H9 (cell line): ENCODE measurements at regions not wholly inside any gene's neighbourhood (a gene's known extent, or its start where the extent isn't known, plus 50 kb on each side); places are given as distances from the start of the nearest gene placed in this dataset.

ENCODE experiments used
- DNase-seq: peaks from one replicate; pipeline ENCODE4 v3.0.0-alpha.2; 2017
- H2AFZ ChIP-seq: one replicate; pipeline ENCODE4 v1.6.1; 2013; ENCODE audit warnings: mild to moderate bottlenecking, low read length, control low read depth, moderate library complexity
- H2AK5ac ChIP-seq: 2 replicates; pipeline ENCODE4 v1.6.1; 2013; ENCODE audit warnings: low read length, control low read depth, mixed read lengths; ENCODE audit not compliant: insufficient read length
- H2BK120ac ChIP-seq: one replicate; pipeline ENCODE4 v1.6.1; 2013; ENCODE audit warnings: low read depth, mild to moderate bottlenecking, low read length, control low read depth, inconsistent platforms; ENCODE audit not compliant: poor library complexity, severe bottlenecking
- H2BK12ac ChIP-seq: 2 replicates; pipeline ENCODE4 v1.6.1; 2013; ENCODE audit warnings: low read length, control low read depth, mixed read lengths, low read depth; ENCODE audit not compliant: insufficient read length
- H2BK15ac ChIP-seq: 2 replicates; pipeline ENCODE4 v1.6.1; 2013; ENCODE audit warnings: low read depth, low read length, control low read depth
- H2BK20ac ChIP-seq: one replicate; pipeline ENCODE4 v1.6.1; 2013; ENCODE audit warnings: low read depth, mild to moderate bottlenecking, low read length, control low read depth, inconsistent platforms; ENCODE audit not compliant: poor library complexity, severe bottlenecking
- H2BK5ac ChIP-seq: 2 replicates; pipeline ENCODE4 v1.6.1; 2013; ENCODE audit warnings: low read length, control low read depth, mixed read lengths; ENCODE audit not compliant: insufficient read length
- H3K14ac ChIP-seq: 2 replicates; pipeline ENCODE4 v1.6.1; 2013; ENCODE audit warnings: low read length, control low read depth; ENCODE audit not compliant: insufficient read depth
- H3K18ac ChIP-seq: 2 replicates; pipeline ENCODE4 v1.6.1; 2013; ENCODE audit warnings: low read depth, mild to moderate bottlenecking, mixed read lengths, low read length, control low read depth; ENCODE audit not compliant: insufficient read length
- H3K23ac ChIP-seq: 2 replicates; pipeline ENCODE4 v1.6.1; 2013; ENCODE audit warnings: low read length, control low read depth, mixed read lengths, low read depth; ENCODE audit not compliant: insufficient read length
- H3K23me2 ChIP-seq: 2 replicates; pipeline ENCODE4 v1.6.1; 2013; ENCODE audit warnings: low read depth, mild to moderate bottlenecking, mixed read lengths, low read length, control low read depth; ENCODE audit not compliant: insufficient read length, poor library complexity, severe bottlenecking
- H3K27ac ChIP-seq: 2 replicates; pipeline ENCODE4 v1.5.1; 2013; ENCODE audit warnings: low read length, control low read depth, mixed read lengths, low read depth; ENCODE audit not compliant: insufficient read length
- H3K27me3 ChIP-seq: 2 replicates; pipeline ENCODE4 v1.6.1; 2013; ENCODE audit warnings: low read length, control low read depth, inconsistent platforms; ENCODE audit not compliant: insufficient read depth
- H3K4ac ChIP-seq: 2 replicates; pipeline ENCODE4 v1.6.1; 2013; ENCODE audit warnings: low read depth, mild to moderate bottlenecking, control low read depth, inconsistent platforms, low read length, moderate library complexity
- H3K4me1 ChIP-seq: 2 replicates; pipeline ENCODE4 v1.6.1; 2013; ENCODE audit warnings: low read length, control low read depth, inconsistent platforms; ENCODE audit not compliant: insufficient read depth
- H3K4me2 ChIP-seq: 2 replicates; pipeline ENCODE4 v1.6.1; 2013; ENCODE audit warnings: low read length, control low read depth, mixed read lengths; ENCODE audit not compliant: insufficient read length, insufficient read depth
- H3K56ac ChIP-seq: 2 replicates; pipeline ENCODE4 v1.6.1; 2013; ENCODE audit warnings: low read depth, mild to moderate bottlenecking, mixed read lengths, low read length, control low read depth; ENCODE audit not compliant: insufficient read length
- H3K79me1 ChIP-seq: 2 replicates; pipeline ENCODE4 v1.6.1; 2013; ENCODE audit warnings: low read depth, mild to moderate bottlenecking, moderate library complexity, low read length, control low read depth, inconsistent platforms; ENCODE audit not compliant: insufficient read depth, poor library complexity, severe bottlenecking
- H3K79me2 ChIP-seq: 2 replicates; pipeline ENCODE4 v1.6.1; 2013; ENCODE audit warnings: low read length, control low read depth, inconsistent platforms; ENCODE audit not compliant: insufficient read depth
- H3K9ac ChIP-seq: 2 replicates; pipeline ENCODE4 v1.6.1; 2013; ENCODE audit warnings: low read length, control low read depth, mixed read lengths; ENCODE audit not compliant: insufficient read length; ENCODE audit errors: extremely low read depth
- H3K9me3 ChIP-seq: one replicate; pipeline ENCODE4 v1.6.1; 2013; ENCODE audit warnings: low read depth, low read length, inconsistent platforms; ENCODE audit not compliant: control insufficient read depth
- H3T11ph ChIP-seq: one replicate; pipeline ENCODE4 v1.6.1; 2013; ENCODE audit warnings: mild to moderate bottlenecking, low read length, control low read depth, inconsistent platforms
- H4K20me1 ChIP-seq: one replicate; pipeline ENCODE4 v1.6.1; 2013; ENCODE audit not compliant: control insufficient read depth, insufficient read length, insufficient read depth
- H4K5ac ChIP-seq: 2 replicates; pipeline ENCODE4 v1.6.1; 2013; ENCODE audit warnings: low read depth, mild to moderate bottlenecking, mixed read lengths, low read length, control low read depth; ENCODE audit not compliant: insufficient read length
- H4K8ac ChIP-seq: replicated peaks from 2 replicates; pipeline ENCODE4 v1.6.1; 2013; ENCODE audit warnings: low read length, control low read depth, mixed read lengths, low read depth; ENCODE audit not compliant: insufficient read length
- H4K91ac ChIP-seq: 2 replicates; pipeline ENCODE4 v1.6.1; 2013; ENCODE audit warnings: low read depth, mild to moderate bottlenecking, moderate library complexity, mixed read lengths, low read length, control low read depth; ENCODE audit not compliant: insufficient read length
- H3K27ac Mint-ChIP-seq, 3 experiments: 2 replicates in 2 of 3; 3 replicates in 1 of 3; pipeline ENCODE4 v1.8.0; 2020 to 2021; ENCODE audit warnings: mixed read lengths in 3 of 3, mild to moderate bottlenecking in 1 of 3, moderate library complexity in 1 of 3
- H3K27me3 Mint-ChIP-seq: 2 replicates; pipeline ENCODE4 v1.8.0; 2021; ENCODE audit warnings: low read depth, mild to moderate bottlenecking, moderate library complexity, mixed read lengths
- H3K36me3 Mint-ChIP-seq, 3 experiments: 2 replicates in 2 of 3; 3 replicates in 1 of 3; pipeline ENCODE4 v1.8.0; 2020 to 2021; ENCODE audit warnings: low read depth in 3 of 3, mixed read lengths in 3 of 3; ENCODE audit not compliant: insufficient read depth in 1 of 3
- H3K4me1 Mint-ChIP-seq, 2 experiments: 2 replicates each; pipeline ENCODE4 v1.8.0; 2020; ENCODE audit warnings: mixed read lengths in 2 of 2
- H3K4me3 Mint-ChIP-seq, 2 experiments: 2 replicates in 1 of 2; 3 replicates in 1 of 2; pipeline ENCODE4 v1.8.0; 2020 to 2021; ENCODE audit warnings: mild to moderate bottlenecking in 2 of 2, mixed read lengths in 2 of 2, moderate library complexity in 1 of 2
- H3K9me3 Mint-ChIP-seq, 2 experiments: 2 replicates in 1 of 2; 3 replicates in 1 of 2; pipeline ENCODE4 v1.8.0; 2020; ENCODE audit warnings: mild to moderate bottlenecking in 2 of 2, mixed read lengths in 2 of 2, moderate library complexity in 1 of 2
- CTCF ChIP-seq: fragments of 200-600 bp; sonication (generic); conservative IDR thresholded peaks from 3 replicates; pipeline ENCODE4 v1.8.0; 2021; ENCODE audit warnings: antibody characterized with exemption, mild to moderate bottlenecking
- WGBS: extraction: QIAGEN DNeasy Blood & Tissue Kit; methylation state at CpG from one replicate; pipeline ENCODE4 v1.1.7; 2013; ENCODE audit warnings: missing lambda C conversion rate, low lambda C conversion rate, mixed read lengths; ENCODE audit not compliant: insufficient read length; ENCODE audit errors: extremely low coverage; 5-methylcytosine and 5-hydroxymethylcytosine counted together

- Histone ChIP-seq H3K23me2 (no peaks in the 10 kb centered on the region), H2BK20ac (no peak overlapping the region), H3K4me1 (no peaks in the 10 kb centered on the region), H2AK5ac (no peak overlapping the region), H2BK5ac (no peak overlapping the region), H3K27ac (no peak overlapping the region), H4K5ac (no peak overlapping the region), H2AFZ (no peak overlapping the region), H2BK15ac (no peak overlapping the region), H4K91ac (no peak overlapping the region), H3K4ac (no peak overlapping the region), H2BK12ac (no peak overlapping the region), H3K23ac (no peak overlapping the region), H3T11ph (no peak overlapping the region), H3K27me3 (no peaks in the 10 kb centered on the region), H3K79me1 (no peaks in the 10 kb centered on the region), H3K9ac (no peak overlapping the region), H3K14ac (no peak overlapping the region), H2BK120ac (no peak overlapping the region), H3K18ac (no peak overlapping the region), H3K79me2 (no peaks in the 10 kb centered on the region), H3K56ac (no peak overlapping the region), H4K20me1 (no peaks in the 10 kb centered on the region), H3K9me3 (no peaks in the 10 kb centered on the region), H3K4me2 (no peak overlapping the region), H4K8ac (no peak overlapping the region)
- WGBS: no CpG with 5 or more reads among the region's 4 CpGs
- no peaks in the 10 kb centered on the region for H3K36me3 Mint-ChIP-seq
- H3K4me3 Mint-ChIP-seq: no peak overlapping the region
- no peak overlapping the region for H3K27ac Mint-ChIP-seq
- DNase-seq: no peak
- H3K27me3 Mint-ChIP-seq: peaks cover 4% of the 10 kb centered on the region
- H3K4me1 Mint-ChIP-seq: peaks cover 10 to 16% of the 10 kb centered on the region in 2 experiments
- no peaks in the 10 kb centered on the region for H3K9me3 Mint-ChIP-seq
- TF ChIP-seq CTCF: no peak
These were observed 54.3 kb upstream of the KCNJ6 start for GRCh38 chr21:37970548-37970947.
